ENCODE measurements at regions not wholly inside any gene's neighbourhood (a gene's known extent, or its start where the extent isn't known, plus 50 kb on each side); places are given as distances from the start of the nearest gene placed in this dataset.

DNA sequence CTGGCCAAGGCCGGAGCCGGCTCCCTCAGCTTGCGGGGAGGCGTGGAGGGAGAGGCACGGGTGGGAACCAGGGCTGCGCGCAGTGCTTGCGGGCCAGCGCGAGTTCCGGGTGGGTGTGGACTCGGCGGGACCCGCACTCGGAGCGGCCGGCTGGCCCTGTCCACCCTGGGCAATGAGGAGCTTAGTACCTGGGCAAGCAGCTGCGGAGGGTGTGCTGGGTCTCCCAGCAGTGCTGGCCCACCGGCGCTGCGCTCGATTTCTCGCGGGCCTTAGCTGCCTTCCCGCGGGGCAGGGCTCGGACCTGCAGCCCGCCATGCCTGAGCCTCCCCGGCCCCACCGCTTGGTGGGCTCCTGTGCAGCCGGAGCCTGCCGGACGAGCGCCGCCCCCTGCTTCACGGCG is 91.4 kb upstream of the MAN1A1 start:
- no peak for TF ChIP-seq EZH2 (IDR thresholded peaks at IDR 0.05; ENCODE audit: insufficient read depth, poor library complexity, severe bottlenecking)
- TF ChIP-seq EZH2phosphoT487 (IDR thresholded peaks at IDR 0.05; ENCODE audit: insufficient read depth, low read depth): no peak
